ENCODE measurements at regions not wholly inside any gene's neighbourhood (a gene's known extent, or its start where the extent isn't known, plus 50 kb on each side); places are given as distances from the start of the nearest gene placed in this dataset.

- no peak overlapping the region for H3K4me3 Mint-ChIP-seq
- H3K27ac Mint-ChIP-seq = no peak overlapping the region
- no peak for TF ChIP-seq CTCF (IDR thresholded peaks at IDR 0.05)
- H3K9me3 Mint-ChIP-seq = peaks cover 27% of the 10 kb centered on the region
- no peak for DNase-seq
- no peaks in the 10 kb centered on the region for H3K4me1 Mint-ChIP-seq (ENCODE audit: low read depth)
- H3K27me3 Mint-ChIP-seq (ENCODE audit: insufficient read depth) = no peaks in the 10 kb centered on the region
- H3K36me3 Mint-ChIP-seq (ENCODE audit: low read depth) = no peaks in the 10 kb centered on the region
These were observed 314.4 kb downstream of the PCDH7 start for GRCh38 chr4:31034550-31034949.

GRCh38 chr4:31035761-31036160 lies 315.6 kb downstream of the PCDH7 start:
- no peak for DNase-seq
- Mint-ChIP-seq H3K36me3 (ENCODE audit: low read depth) (no peaks in the 10 kb centered on the region), H3K27ac (no peak overlapping the region), H3K9me3 (peaks cover 30% of the 10 kb centered on the region), H3K4me3 (no peak overlapping the region), H3K4me1 (ENCODE audit: low read depth) (no peaks in the 10 kb centered on the region), H3K27me3 (ENCODE audit: insufficient read depth) (no peaks in the 10 kb centered on the region)
- no peak for TF ChIP-seq CTCF (IDR thresholded peaks at IDR 0.05)

GRCh38 chr4:31037703-31038102 lies 317.5 kb downstream of the PCDH7 start:
- Mint-ChIP-seq H3K4me3 (no peak overlapping the region), H3K36me3 (ENCODE audit: low read depth) (no peaks in the 10 kb centered on the region), H3K9me3 (peaks cover 32% of the 10 kb centered on the region), H3K4me1 (ENCODE audit: low read depth) (no peaks in the 10 kb centered on the region), H3K27ac (no peak overlapping the region), H3K27me3 (ENCODE audit: insufficient read depth) (no peaks in the 10 kb centered on the region)
- DNase-seq = no peak
- TF ChIP-seq CTCF (IDR thresholded peaks at IDR 0.05) = no peak

- no peak for TF ChIP-seq CTCF (IDR thresholded peaks at IDR 0.05)
- Mint-ChIP-seq H3K4me3 (no peak overlapping the region), H3K4me1 (ENCODE audit: low read depth) (no peaks in the 10 kb centered on the region), H3K27me3 (ENCODE audit: insufficient read depth) (no peaks in the 10 kb centered on the region), H3K9me3 (peaks cover 30% of the 10 kb centered on the region), H3K27ac (no peak overlapping the region), H3K36me3 (ENCODE audit: low read depth) (no peaks in the 10 kb centered on the region)
- no peak for DNase-seq
These were observed 319.2 kb downstream of the PCDH7 start for GRCh38 chr4:31039382-31039781.

GRCh38 chr4:31040106-31040505 lies 319.9 kb downstream of the PCDH7 start:
- Mint-ChIP-seq H3K4me3 (no peak overlapping the region), H3K4me1 (ENCODE audit: low read depth) (no peaks in the 10 kb centered on the region), H3K27me3 (ENCODE audit: insufficient read depth) (no peaks in the 10 kb centered on the region), H3K27ac (no peak overlapping the region), H3K9me3 (peaks cover 28% of the 10 kb centered on the region), H3K36me3 (ENCODE audit: low read depth) (no peaks in the 10 kb centered on the region)
- no peak for TF ChIP-seq CTCF (IDR thresholded peaks at IDR 0.05)
- DNase-seq = no peak

- TF ChIP-seq CTCF (IDR thresholded peaks at IDR 0.05) = no peak
- no peak for DNase-seq
- H3K27ac Mint-ChIP-seq = no peak overlapping the region
- H3K36me3 Mint-ChIP-seq (ENCODE audit: low read depth) = no peaks in the 10 kb centered on the region
- H3K4me1 Mint-ChIP-seq (ENCODE audit: low read depth) = no peaks in the 10 kb centered on the region
- no peak overlapping the region for H3K4me3 Mint-ChIP-seq
- peaks cover 25% of the 10 kb centered on the region for H3K9me3 Mint-ChIP-seq
- no peaks in the 10 kb centered on the region for H3K27me3 Mint-ChIP-seq (ENCODE audit: insufficient read depth)
These were observed 321.2 kb downstream of the PCDH7 start for GRCh38 chr4:31041385-31041784.

All from HFFc6 (cell line).